HG03064 (cell line): ENCODE measurements at regions not wholly inside any gene's neighbourhood (a gene's known extent, or its start where the extent isn't known, plus 50 kb on each side); places are given as distances from the start of the nearest gene placed in this dataset.

Experiments used
- ATAC-seq: cut with Tn5 transposase; IDR thresholded peaks from one replicate; pipeline ENCODE4 v1.9.1; 2021; ENCODE audit warnings: low read depth; ENCODE audit not compliant: unreplicated experiment

- no peak for ATAC-seq
Observed at GRCh38 chr10:92789786-92790185, 58.5 kb upstream of the EXOC6 start.

GRCh38 chr10:92790440-92790839, 57.9 kb upstream of the EXOC6 start:
- no peak for ATAC-seq

- no peak for ATAC-seq
Observed at GRCh38 chr10:92792661-92793060, 55.7 kb upstream of the EXOC6 start.
